Skeletal muscle satellite cell (primary cell): ENCODE measurements at regions not wholly inside any gene's neighbourhood (a gene's known extent, or its start where the extent isn't known, plus 50 kb on each side); places are given as distances from the start of the nearest gene placed in this dataset.

Experiments
- H3K27me3 ChIP-seq: 2 replicates; pipeline ENCODE4 v1.7.0; 2013; ENCODE audit warnings: low read length; ENCODE audit not compliant: control insufficient read depth, insufficient read depth
- H3K36me3 ChIP-seq: 2 replicates; pipeline ENCODE4 v1.7.0; 2013; ENCODE audit warnings: mild to moderate bottlenecking, control low read depth, low read length; ENCODE audit not compliant: insufficient read depth
- H3K4me1 ChIP-seq: 2 replicates; pipeline ENCODE4 v1.7.0; 2013; ENCODE audit warnings: low read length; ENCODE audit not compliant: control insufficient read depth, insufficient read depth
- H3K4me2 ChIP-seq: 2 replicates; pipeline ENCODE4 v1.7.0; 2013; ENCODE audit warnings: mild to moderate bottlenecking, low read length
- H3K4me3 ChIP-seq: 2 replicates; pipeline ENCODE4 v1.7.0; 2013; ENCODE audit warnings: low read length
- H3K9ac ChIP-seq: 2 replicates; pipeline ENCODE4 v1.7.0; 2013; ENCODE audit warnings: mild to moderate bottlenecking, low read depth, low read length, moderate library complexity
- H3K9me3 ChIP-seq: replicated peaks from 2 replicates; pipeline ENCODE4 v1.7.0; 2013; ENCODE audit warnings: mild to moderate bottlenecking, control low read depth, low read length

DNA sequence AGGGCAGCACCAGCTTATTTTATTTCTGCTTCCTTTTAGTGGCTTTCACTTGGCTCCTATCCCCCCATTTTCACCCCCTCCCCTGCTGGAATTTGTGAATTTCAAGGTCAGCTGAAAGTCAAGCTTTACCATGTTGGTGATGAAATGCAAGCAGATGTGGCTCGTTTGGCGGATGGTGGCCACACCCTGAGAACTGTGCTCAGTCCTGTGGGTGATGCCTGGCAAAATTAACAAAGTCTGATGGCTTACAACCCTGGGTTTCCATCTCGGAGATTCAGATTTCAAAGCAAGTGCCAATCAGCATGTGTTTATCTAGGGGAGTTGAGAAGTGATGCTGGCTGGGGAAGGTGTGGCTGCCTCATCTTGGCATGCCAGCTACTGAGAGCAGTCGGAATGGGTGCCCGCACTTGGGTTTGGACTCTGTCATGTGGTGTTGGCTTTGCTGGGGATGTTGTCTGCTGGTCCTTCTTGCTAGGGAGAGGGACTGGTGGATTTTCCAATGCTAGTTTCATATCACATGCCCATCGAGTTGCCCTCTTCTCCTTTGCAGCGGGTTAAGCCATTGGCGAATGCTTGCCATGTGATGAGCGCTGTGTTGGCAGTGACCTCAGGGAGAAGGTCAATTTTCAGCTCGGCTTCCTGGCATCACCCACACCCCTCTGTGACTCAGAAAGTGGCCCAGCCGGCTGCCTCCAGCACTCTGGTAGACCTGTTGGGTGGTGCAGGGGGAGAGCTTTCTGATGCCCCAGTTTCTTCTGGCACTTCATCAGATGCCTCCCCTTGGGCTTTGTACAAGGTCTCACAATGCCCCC is 77.0 kb upstream of the PITX1 start:
- H3K4me1 ChIP-seq, result peaks cover 8% of the 10 kb centered on the region
- H3K36me3 ChIP-seq, result no peaks in the 10 kb centered on the region
- H3K4me3 ChIP-seq, result no peak overlapping the region
- H3K27me3 ChIP-seq, result peaks cover 49% of the 10 kb centered on the region
- no peaks in the 10 kb centered on the region for H3K9me3 ChIP-seq
- no peak overlapping the region for H3K9ac ChIP-seq
- no peak overlapping the region for H3K4me2 ChIP-seq

DNA sequence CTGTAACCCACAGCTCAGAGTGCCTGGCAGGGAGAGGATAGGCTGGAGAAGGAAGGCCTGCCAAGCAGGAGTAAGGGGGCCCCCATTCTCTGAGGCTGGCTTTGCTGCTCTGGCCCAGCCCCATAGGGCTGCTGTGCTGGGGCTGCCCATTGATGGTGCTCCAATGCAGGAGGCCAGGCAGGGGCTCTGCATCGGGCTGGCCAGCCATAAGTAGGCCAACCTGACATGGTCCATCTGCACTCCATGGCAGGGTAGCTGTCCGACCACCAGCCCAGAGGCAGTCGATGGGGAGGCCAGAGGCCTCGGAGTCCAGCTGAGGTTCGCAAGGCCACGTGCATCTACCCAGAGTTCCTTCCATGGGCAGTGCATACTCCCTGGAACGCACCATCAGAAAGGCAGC is 75.0 kb upstream of the PITX1 start:
- Histone ChIP-seq H3K9me3 (no peaks in the 10 kb centered on the region), H3K4me1 (peaks cover 8% of the 10 kb centered on the region), H3K36me3 (no peaks in the 10 kb centered on the region), H3K4me3 (no peak overlapping the region), H3K27me3 (peaks cover 42% of the 10 kb centered on the region), H3K9ac (no peak overlapping the region), H3K4me2 (no peak overlapping the region)

DNA sequence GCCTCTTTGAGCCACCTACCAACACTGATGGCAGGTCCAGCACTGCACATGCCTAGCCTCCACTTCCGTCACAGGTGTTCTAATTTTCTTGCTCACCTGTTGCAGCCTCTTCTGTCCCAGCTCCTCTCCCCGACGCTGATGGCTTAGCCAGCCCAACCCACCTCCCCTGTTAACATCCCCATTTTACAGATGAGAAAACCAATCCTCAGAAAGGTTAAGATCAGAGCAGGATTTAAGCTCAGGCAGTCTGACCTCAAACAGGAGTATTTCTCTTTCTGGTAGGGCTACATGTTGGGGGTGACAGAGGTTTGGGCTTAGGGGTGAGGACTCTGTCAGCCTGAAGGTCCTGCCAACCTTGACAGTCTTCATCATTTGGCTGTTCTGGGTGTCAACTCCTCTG is 74.5 kb upstream of the PITX1 start:
- Histone ChIP-seq H3K36me3 (no peaks in the 10 kb centered on the region), H3K4me3 (no peak overlapping the region), H3K9ac (no peak overlapping the region), H3K4me2 (no peak overlapping the region), H3K9me3 (no peaks in the 10 kb centered on the region), H3K4me1 (peaks cover 8% of the 10 kb centered on the region), H3K27me3 (peaks cover 38% of the 10 kb centered on the region)

DNA sequence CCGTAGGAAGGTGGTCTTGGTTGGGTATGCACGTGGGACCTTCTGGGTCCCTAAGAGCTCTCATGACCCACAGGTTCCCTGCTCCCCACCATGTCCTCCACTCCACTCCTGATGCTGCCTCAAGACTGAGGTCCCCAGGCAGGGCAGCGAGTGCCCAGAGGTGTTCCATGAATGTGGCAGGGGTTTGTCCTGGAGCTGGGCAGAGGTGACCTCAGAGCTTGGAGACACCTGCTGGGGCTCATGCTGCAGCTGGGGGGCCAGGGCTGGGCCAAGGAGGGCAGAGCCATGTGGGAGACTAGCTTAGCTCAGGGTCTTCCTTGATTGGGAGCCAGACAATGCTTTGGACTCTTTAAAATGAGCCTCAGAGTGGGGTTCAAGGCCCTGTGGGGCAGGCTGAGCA is 74.0 kb upstream of the PITX1 start:
- Histone ChIP-seq H3K36me3 (no peaks in the 10 kb centered on the region), H3K9ac (no peak overlapping the region), H3K4me3 (no peak overlapping the region), H3K4me2 (no peak overlapping the region), H3K4me1 (peaks cover 8% of the 10 kb centered on the region), H3K27me3 (peaks cover 37% of the 10 kb centered on the region), H3K9me3 (no peaks in the 10 kb centered on the region)

DNA sequence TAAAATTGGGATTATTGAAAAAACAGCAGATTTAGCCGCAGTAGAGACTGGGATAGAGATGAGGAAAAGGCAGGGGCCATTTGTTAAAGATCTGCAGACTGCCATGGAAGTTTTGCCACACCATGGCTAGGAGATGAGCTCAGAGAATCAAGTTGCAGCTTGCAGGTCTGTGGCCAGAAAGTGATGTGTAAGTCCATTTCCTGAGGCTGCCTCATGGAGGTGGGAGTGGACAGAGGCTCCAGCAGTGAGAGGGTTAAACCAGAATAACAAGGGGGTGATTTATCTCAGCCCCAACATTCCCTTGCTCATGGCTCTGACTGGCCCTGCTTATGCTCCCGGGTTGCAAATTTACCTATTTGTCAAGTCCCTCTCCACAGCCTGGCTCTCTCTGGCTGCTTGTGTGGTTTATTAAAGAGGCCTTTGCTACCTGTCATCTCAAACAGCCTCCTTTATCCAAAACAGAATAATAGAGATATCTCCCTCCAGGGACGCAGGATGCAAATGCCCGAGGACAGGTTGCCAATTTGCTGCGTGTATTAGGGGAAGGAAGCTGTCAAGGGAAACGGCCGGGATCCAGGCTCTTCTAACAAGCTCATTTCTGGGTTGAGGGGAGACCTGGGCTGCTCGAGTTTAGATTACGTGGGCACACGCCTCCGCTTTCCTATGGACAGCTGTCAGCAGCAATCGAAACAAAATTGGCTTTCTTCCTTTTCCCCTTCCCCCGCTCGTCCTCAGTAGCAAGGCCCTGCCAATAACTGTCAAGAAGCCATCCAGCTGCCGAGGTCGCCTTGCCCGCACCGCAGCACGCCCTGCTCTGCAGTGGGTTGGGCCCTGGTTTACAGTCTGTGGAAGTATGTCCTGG is 72.8 kb upstream of the PITX1 start:
- H3K4me1 ChIP-seq, result peaks cover 8% of the 10 kb centered on the region
- no peak overlapping the region for H3K9ac ChIP-seq
- no peaks in the 10 kb centered on the region for H3K36me3 ChIP-seq
- H3K9me3 ChIP-seq, result no peaks in the 10 kb centered on the region
- H3K4me3 ChIP-seq, result no peak overlapping the region
- peaks cover 35% of the 10 kb centered on the region for H3K27me3 ChIP-seq
- H3K4me2 ChIP-seq, result no peak overlapping the region

DNA sequence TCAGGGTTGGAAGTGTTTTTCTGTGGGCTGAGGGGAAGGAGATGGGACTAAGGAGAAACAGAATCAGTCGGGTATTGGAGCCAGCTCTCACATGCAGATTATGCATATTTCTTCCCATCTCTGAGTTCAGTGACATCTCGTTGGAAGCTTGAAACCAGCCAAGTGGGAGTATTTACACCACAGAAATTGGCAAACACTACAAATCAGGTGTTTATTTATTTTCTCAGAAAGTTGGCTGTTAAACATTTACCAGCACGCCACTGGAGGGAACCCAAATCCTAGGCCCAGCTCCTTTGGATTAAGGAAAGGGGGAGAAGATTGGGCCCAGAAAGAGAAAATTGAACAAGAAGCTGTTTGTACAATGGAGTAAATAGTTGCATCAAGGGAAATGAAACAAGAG is 72.1 kb upstream of the PITX1 start:
- no peak overlapping the region for H3K4me3 ChIP-seq
- H3K4me2 ChIP-seq, result no peak overlapping the region
- peaks cover 35% of the 10 kb centered on the region for H3K27me3 ChIP-seq
- no peak overlapping the region for H3K9ac ChIP-seq
- peaks cover 4% of the 10 kb centered on the region for H3K4me1 ChIP-seq
- no peaks in the 10 kb centered on the region for H3K9me3 ChIP-seq
- no peaks in the 10 kb centered on the region for H3K36me3 ChIP-seq

DNA sequence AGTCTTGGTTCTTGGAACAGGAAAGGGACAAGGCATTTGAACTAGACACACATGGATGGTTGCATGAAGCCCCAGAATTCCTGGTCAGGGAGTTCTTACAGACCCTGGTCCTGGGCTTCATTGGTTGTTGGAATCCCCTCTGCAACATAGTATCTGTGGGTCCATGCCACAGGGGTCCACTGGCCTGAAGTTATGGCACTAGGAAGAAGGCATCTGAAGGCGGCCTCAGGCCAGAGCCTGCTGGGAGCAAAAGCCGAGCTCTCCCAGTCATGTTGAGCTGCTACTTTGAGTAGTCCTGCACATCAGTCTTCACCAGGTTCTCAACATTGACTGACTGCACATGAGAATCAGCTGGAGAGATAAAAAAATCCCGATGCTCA is 71.1 kb upstream of the PITX1 start:
- no peak overlapping the region for H3K4me3 ChIP-seq
- H3K4me2 ChIP-seq, result no peak overlapping the region
- no peaks in the 10 kb centered on the region for H3K36me3 ChIP-seq
- H3K4me1 ChIP-seq, result no peaks in the 10 kb centered on the region
- no peak overlapping the region for H3K9ac ChIP-seq
- peaks cover 37% of the 10 kb centered on the region for H3K27me3 ChIP-seq
- H3K9me3 ChIP-seq, result no peaks in the 10 kb centered on the region

DNA sequence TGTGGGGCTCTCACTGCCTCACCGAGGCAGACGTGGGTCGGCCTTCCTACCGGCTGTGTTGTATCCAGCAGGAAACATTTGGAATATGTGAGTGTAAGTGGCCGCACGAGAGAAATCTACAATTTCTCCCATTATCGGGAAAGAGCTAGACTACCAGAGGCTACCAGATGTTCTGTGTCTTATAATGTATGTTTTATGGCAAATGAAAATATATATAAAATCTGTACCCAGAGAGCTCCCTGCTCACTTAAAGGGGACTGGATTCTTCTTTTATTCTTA is 69.5 kb upstream of the PITX1 start:
- Histone ChIP-seq H3K9ac (no peak overlapping the region), H3K4me2 (no peak overlapping the region), H3K36me3 (no peaks in the 10 kb centered on the region), H3K27me3 (peaks cover 40% of the 10 kb centered on the region), H3K9me3 (no peaks in the 10 kb centered on the region), H3K4me1 (no peaks in the 10 kb centered on the region), H3K4me3 (no peak overlapping the region)

DNA sequence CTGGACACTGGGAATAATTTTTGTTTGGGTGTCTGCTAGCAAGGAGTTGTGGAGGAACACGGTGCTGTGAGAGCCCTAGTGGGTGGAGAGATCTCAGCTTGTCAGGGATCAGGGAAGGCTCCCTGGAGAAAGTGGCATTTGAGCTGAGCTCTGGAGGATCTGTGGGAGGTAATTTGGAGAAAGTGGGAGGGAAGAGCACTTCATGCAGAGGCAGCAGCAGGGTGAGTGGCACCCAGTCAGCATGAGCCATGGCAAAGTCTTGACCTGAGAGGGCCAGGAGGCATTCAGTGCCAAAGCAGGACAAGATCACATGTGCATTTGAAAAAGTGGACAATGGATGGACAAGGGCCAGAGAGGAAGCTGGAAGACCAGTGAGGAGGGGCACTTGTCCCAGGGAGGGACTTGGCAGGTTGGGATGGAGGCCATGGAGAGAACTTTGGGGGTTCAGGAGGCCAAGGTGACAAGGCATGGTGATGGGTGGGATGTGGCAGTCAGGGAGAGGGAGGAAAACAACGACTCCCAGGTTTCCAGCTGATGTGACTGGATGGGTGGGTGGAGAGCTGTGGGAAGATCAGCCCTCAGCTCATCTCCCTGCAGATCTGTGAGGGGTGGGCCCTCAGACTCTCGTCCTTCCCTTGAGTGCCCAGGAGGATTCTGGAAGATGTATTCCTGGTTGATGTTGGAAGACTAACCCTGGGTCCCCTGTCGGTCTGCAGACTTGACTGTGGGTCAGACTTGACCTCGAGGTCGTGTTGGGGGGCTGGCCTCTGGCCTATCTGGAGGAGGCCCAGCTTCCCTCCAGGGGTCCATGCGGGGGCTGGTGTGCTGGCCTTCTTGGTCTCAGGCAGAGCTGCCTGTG is 68.9 kb upstream of the PITX1 start:
- H3K9ac ChIP-seq, result no peak overlapping the region

DNA sequence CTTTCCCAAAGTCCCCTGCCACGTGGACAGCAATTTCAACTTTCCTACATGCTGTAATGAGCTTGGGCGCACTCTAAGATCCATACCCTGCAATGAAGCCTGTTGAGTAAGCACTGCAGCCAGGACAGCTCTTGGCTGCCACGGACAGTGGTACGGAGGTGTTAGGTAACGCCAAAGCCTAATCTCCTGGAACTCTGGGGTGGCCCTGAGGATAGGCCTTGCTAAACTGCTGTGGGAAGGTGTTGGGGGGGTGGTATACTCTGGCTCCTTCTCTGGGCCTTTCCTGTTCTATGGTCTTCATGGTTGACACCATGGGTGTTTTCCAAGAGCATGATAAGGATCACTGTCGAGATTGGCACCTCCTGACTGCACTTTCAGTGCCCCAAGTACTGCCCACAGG is 66.4 kb upstream of the PITX1 start:
- Histone ChIP-seq H3K4me1 (no peaks in the 10 kb centered on the region), H3K9me3 (no peaks in the 10 kb centered on the region), H3K9ac (no peak overlapping the region), H3K4me3 (no peak overlapping the region), H3K4me2 (no peak overlapping the region), H3K27me3 (peaks cover 29% of the 10 kb centered on the region), H3K36me3 (no peaks in the 10 kb centered on the region)

More for the DNA sequence above, 68.9 kb upstream of the PITX1 start:
- Histone ChIP-seq H3K27me3 (peaks cover 40% of the 10 kb centered on the region), H3K36me3 (no peaks in the 10 kb centered on the region), H3K4me3 (no peak overlapping the region), H3K4me2 (no peak overlapping the region), H3K9me3 (no peaks in the 10 kb centered on the region), H3K4me1 (no peaks in the 10 kb centered on the region)

DNA sequence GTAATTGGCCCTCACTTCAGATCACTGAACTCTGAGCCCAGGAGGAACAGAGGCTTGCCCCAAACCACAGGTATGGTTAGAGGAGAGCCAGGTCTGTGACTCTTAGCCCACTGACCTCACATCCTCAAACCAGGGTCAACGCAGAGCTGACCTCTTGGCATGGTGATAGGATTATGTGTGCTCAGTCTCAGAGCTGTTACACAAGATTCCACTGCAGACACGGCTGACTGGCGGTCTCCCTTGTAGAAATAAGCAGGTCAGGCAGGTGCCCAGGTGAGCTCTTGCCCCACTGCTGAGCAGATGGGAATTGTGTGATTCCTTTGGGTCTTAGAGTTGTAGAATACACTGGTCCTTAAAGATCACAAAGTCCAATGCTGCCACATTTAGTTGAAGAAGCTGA is 66.0 kb upstream of the PITX1 start:
- Histone ChIP-seq H3K4me2 (no peak overlapping the region), H3K36me3 (no peaks in the 10 kb centered on the region), H3K9me3 (no peaks in the 10 kb centered on the region), H3K9ac (no peak overlapping the region), H3K4me1 (no peaks in the 10 kb centered on the region), H3K27me3 (peaks cover 30% of the 10 kb centered on the region), H3K4me3 (no peak overlapping the region)
